NCI-H82 treated with DMSO at 0.1 percent for 48 hours (cell line): ENCODE measurements at regions not wholly inside any gene's neighbourhood (a gene's known extent, or its start where the extent isn't known, plus 50 kb on each side); places are given as distances from the start of the nearest gene placed in this dataset.
"Not testable (repeated sequence)": the region's sequence is repeated elsewhere in the genome, so short reads cannot be mapped to it uniquely, and the experiment has no call there.

Experiments
- DNase-seq: peaks from one replicate; lab custom pipeline; 2025; ENCODE audit not compliant: unreplicated experiment; lab: John Stamatoyannopoulos, UW

DNA sequence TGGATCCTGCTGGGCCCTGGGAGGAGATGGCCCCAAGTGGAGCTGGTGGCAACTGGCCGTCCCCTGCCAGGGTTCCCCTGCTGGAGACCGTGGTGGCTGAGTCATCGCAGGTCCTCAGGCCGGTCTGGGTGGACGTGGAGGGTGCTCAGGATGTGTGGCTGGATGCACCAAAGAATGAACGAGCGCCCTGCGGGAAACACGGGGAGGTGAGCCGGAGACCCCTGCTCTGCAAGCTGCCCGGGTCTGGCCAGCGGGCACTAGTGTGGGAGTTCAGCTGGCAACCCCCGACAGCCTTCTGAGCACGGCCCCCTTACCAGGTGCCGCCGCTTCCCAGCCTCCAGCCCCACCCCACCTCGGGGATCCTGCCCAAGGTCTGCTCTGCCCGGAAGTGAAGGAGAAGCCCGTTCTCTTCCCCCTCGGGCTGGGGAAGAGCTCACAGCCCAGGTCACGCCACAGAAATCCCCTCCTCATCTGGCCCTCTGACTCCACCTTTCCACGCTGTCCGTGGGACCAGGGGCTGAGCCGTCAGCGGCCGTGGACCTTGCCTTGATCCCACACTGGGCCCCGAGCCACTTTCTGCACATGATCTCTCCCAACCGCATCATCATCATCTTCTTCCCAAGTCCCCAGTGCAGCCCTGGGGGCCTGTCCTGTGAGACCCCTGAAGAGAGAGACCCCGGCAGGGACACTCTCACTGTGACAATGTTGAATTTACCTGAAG lies 165.5 kb downstream of the KIF26A start:
- DNase-seq, result no peak

DNA sequence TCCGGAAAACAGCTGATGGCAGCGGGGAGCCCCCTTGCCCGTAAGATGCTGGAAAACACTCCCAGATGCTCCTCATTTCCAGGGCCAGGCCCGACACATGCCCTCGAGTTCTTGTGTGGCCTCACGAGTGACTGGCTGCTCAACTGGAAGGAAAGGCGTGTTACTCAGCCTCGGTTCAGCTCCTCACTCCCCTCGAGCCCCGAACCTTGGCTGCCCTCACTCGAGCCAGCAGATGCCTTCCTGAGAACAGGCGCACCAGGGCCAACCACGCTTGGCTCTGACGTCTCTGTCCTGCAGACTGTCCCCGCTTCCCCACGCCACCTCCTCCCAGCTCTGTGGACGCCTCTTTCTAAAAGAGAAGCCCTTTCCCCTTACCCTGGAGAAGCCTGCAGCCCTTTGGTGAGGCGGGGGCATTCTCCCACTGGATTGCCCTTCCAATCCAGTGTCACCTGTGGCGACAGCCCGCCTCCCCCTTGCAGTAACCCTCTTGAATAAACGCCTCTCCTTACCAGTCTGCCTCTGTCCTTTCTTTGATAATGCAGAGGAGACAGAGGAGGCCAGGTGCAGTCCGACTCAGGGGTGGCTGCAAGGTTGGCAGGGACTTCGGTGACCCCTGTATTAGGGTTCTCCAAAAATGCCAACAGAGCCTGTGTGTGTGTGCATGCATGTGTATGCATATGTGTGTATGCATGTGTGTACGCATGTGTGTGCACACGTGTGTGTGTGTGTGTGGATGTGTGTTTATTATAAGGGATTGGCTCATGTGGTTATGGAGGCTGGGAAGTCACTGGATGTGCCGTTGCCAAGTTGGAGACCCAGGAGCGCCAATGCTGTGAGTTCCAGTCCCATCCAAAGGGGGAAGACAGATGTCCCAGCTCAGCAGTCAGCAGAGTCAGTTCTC lies 166.3 kb downstream of the KIF26A start:
- no peak for DNase-seq

DNA sequence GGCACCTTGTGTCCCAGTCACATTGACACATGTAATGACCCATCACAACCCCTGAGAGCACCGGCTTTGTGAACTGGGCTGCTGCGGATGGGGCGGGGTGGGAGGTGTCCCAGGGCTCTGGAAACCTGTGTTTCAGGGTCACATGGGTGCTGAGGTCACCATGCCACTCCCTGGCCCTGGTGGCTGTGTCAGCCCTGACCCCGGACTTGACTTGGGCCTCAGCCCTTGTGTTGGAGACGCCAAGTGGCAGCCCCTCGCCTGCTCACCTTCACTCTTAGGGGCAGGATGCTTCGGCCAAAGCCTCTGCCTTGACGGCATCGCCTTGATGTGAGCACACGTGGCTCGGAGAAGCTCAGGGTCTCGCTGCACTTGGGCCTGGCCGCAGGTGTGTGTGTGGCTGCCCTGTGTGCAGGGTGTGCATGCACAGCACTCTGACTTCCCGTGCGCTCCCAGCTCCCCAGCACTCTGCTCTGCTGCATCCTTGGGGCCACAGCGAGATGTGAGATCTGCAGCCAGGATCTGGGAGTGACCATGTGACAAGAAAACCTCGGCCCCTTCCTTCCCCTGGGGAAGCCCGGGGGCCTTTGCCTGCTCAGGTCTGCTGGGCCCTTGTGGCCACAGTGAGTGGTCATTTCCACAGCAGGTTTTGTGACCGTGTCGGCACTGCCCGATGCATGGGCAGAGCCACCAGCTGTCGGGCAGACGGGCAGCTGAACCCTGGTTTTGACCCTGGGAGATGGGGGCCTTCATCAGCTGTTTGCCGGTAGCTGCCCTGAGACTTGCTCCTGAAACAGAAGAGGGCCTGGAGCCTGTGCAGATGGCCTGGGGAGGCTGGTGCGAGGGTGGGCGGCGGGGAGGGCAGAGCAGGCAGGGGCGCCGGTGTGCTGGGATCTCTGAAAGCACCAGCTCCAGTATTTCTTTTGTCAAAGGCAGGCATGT lies 167.4 kb downstream of the KIF26A start:
- DNase-seq, result no peak

DNA sequence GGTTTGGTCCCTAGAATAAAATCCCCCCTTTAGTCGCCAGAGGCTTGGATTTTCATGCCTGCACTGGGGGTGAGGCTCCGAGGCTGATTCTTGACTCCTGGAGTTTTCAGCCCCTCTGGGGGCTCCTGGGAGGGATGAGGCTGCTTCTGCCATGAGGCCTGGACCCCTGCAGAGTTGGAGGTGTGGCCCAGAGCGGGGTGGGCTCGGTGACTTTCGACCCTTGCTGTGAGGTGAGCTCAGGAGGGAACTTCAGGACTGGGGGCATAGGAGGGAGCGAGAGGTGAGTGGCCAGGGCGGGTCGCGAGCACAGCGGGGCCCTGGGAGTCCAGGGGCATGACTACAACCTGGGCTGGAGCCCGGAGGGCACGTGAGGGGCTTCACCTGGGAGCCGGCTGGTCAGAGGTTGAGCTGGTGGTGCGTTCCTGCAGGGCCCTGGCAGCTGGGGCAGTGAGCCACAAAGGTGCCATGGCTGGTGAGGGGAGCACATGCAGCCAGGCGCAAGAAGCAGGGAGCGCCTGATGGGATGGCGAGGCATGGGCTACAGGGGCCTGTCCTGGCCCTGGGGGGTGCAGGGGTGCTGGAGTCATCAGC lies 168.2 kb downstream of the KIF26A start:
- DNase-seq, result no peak

DNA sequence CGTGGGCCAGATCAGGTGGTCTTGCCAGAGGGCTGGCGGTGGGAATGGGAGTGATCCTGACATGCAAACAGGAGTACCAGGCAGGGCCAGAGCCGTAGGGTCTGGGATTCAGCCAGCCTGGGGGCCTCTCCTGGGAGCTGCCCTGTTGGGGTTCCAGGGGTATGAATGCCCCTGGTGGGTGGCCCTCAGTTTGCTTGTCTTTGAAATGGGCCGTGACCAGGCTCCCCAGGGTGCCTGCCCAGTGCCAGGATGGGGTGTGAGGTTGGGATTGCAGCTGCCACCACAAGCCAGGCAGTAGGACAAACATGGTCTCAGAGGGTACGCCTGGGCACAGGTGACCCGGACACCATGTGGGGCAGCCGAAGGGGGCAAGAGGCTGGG lies 168.8 kb downstream of the KIF26A start:
- DNase-seq, result no peak

DNA sequence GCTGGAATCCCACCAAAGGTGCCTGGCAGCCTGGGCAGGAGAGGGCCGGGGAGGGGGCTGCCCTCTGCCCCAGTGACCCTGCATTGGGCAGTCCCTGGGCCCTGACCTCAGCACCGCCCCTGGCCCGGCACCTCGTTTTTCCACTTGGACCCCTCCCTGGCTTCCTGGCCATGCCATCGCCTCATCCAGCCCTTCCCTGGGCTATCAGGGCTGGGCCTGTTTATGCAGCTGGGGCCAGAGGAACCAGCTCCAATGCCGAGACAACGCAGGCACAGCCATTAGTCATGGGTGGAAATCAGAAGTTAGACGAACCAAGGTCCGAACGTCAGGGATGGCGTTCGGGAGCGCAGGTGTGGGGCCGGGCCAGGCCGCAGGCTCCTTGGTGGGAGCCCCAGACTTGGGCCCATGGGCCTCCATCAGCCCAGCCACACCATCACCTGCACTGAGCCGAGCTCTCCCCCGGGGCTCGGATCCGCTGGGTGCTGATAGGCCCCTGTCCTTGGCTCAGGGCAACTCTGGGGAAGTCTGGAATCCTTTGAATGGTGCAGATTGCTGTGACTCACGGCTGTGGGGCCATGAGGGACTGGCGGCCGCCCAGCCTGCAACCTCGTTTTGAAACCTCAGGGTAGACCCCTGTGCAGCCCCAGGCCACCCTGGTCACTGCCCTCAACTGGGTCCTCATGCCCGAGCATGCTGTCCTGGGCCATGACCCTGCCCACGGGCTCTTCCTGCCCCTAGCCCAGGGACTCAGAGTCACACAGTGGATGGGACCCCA lies 169.4 kb downstream of the KIF26A start:
- DNase-seq, result no peak

DNA sequence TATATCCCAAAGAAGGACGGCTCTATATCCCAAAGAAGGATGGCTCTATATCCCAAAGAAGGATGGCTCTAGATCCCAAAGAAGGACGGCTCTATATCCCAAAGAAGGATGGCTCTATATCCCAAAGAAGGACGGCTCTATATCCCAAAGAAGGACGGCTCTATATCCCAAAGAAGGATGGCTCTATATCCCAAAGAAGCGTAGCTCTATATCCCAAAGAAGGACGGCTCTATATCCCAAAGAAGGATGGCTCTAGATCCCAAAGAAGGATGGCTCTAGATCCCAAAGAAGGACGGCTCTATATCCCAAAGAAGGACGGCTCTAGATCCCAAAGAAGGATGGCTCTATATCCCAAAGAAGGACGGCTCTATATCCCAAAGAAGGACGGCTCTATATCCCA lies 170.1 kb downstream of the KIF26A start:
- DNase-seq, result not testable (repeated sequence)

DNA sequence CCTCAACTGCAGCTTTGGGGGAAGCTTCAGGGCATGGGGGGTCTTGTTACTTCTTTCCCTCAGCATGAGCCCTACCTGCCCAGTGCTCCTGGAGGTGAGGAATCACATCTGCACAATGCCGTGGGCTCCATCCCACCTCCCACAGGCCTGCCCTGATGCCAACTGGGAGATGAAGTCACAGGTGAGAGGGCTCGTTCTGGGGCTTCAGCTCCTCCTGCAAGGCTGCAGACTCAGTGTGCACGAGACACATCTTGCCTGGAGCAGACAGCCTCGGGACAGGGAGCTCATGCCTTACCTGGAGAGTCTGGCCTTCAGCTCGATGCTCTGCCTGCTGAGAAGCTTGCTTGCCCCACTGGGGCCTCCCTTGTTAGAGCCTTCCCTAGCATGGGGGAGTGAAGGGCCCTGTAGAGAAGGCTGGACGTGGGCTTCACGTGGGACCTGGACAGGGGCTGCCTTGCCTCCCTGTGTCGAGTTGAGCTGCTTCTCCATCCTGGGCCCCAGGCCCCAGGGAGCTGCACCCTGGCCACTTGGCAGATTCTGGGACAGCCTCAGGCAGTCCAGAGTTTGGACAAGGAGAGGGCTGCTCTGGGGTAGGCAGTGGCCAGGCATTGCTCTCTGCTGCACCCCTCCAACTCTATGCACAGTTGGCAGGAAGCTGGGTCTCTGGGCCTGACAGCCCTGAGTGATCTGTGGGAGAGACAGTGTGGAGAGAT lies 171.4 kb downstream of the KIF26A start:
- DNase-seq, result no peak

DNA sequence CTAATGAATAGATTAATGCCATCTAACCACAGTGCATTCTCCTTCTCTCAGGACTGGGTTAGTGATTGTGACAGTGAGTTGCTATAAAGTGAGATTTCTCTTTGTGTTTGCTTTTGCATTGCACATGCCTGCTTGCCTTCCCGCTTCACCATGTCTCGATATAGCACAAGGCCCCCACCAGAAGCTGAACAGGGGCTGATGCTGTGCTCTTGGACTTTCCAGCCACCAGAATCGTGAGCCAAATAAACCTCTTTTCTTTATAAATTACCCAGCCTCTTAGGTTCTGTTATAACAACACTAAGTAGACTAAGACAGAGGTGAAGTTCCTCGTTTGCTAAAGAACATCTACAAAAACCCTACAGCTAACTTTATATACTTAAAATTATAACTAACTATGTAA lies 173.0 kb downstream of the KIF26A start:
- no peak for DNase-seq

DNA sequence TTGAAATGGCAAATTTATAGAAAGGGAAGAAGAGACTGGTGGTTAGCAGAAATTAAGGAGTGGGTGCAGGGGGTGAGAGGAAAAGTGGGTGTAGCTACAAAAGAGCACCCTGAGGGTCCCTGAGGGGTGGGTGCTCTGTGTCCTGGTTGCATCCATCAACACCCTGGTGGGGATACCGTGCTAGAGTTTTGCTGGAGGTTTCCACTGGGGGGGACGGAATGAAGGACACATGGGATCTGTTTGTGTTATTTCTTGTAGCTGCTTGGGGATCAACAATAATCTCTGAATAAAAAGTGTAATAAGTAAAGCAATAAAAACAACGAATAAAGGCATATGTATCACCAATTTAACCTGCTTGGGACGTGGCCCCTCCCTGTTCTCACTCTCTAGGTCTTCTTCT lies 175.3 kb downstream of the KIF26A start:
- DNase-seq, result no peak

DNA sequence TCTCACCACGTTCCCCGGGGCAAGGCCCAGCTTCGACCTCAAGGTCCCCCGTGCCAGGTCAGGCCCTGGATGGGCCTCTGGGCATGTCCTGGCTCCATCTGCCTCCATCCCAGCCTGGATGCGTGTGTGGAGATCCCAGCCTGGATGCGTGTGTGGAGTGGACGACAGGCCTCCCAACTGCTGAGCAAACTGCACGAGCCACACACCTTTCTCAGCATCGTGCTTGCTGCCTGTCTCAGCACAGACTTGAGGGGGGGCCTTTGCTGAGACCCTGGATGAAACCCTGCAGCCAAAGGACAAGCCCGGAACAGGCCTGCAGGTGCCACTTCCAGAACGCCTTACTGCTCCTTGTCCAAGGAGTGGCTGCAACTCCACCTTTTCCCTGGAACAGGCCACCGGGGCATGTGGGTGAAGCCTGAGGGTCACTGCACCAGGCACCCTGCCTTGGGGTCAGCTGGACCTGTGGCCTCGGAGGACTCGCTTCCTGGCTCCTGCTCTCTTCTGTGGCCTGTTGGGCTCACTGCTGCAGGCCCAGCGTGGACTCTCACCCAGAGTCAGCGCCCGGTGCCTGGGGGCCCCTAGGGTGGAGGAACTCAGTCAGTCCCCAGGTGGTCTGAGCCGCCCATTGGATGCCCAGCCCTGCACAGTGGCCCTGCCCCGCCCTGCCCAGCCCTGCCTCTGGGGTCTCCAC lies 176.0 kb downstream of the KIF26A start:
- no peak for DNase-seq

DNA sequence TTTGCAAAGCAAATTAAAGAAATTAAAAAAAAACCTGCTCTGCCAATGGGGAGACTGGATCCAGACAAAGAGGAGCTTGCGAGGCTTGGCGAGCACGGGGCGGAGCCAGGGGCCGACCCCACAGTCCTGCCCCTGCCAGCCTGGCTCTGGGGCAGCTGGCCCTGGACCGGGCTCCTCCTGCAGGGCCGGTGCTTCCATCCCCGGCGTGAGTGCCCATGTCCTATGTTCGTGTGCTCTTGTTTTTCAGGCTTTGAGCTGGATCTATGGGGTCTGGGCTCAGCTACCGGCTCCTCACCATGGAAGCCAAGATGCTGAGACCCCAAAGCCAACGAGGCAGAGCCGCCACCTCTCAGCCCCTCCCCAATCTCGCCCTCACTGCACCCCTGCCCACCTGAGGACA lies 176.8 kb downstream of the KIF26A start:
- DNase-seq, result no peak

DNA sequence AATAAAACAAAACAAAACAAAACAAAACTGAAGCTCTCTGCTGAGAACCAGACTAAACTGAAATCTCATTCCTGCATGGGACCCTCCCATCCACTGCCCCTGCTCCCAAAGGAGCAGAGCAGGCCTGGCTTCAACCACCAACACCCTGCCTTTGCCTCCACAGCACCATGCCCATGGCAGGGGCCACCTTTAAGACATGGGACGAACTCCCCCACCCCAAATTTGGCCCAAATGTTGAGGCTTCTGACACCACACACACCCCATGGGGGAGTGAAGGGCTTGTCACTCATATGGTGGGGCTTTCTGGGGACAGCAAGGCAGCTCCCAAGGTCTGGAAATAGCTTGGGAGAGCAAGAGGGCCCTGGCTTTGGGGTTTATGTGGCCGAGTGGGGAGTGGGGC lies 177.2 kb downstream of the KIF26A start:
- no peak for DNase-seq

DNA sequence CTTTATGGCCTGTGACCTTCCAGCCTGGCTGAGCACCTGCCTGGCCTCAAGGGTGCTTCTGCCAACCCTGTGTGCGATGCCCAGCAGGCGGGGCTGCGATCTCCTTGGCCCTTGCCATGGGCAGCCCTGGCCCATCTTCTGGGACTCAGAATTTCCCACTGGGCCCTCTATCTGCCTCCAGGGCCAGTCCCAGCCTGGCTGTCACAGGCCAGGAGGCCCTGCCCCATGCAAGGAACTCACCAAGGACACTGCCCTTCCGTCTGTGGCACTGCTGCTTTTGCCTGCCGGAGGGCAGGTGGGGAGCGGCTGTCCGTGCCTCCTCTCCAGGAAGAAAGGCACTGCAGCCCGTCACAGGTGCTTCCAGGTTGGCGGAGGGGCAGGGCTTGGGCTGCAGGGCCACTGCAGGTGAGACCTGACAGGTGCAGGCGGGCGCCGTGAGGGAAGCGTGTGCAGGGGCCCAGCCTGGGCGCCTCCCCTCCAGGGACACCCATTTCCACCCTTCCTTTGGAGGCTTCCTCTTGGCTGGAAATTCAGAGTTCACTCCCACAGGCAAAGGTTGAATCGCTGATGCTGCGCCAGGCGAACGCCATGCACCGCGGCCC lies 177.8 kb downstream of the KIF26A start:
- DNase-seq, result no peak

DNA sequence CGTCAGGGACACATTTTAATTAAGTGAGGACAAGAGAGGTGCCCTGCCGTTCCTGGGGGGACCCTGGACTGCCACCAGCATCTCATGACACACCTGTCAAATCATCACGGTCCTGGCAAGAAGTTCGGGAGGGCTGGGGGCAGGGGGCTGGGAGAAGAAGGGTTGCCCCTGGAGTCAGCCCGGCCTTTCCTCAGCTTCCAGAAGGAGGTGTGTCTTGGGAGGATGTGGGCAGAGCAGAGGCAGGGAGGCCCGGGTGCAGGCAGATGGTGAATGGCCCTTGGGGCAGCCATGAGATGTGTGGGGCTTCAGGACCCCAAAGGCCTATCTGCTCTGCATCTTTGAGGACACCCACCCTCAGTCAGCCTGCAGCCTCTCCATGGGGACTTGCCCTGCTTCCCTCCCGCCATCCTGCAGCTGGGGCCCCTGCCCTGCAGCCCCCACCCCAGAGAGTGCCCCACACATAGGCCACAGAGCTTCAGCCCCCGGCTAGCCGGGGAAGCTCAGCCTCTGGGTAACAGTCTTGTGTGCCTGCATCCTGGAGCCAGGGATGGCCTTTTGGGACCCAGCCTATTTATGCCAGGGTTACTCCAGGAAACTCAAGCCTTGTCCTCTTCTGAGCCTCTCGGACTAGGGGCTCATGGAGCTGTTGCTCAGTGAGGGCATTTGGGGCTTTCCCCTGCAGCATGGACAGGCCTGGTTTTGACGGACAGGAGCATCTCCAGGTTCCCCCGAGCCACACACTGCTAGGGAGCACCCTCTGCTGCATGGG lies 178.5 kb downstream of the KIF26A start:
- no peak for DNase-seq

DNA sequence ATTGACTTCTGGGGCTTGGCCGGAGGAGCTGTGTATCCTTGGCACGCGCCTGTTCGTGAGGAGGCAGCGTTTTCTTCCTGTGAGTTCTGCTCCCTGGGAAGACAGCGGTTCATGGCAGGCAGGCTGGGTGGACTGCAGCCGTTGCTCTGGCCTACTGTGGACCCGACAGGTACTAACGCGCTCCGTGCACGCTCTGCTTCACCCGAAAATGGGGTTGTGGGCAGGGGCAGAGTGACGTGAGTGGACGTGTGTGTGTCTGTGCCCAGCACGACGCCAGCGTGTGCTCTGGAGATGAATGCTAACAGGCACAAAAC lies 179.1 kb downstream of the KIF26A start:
- no peak for DNase-seq

DNA sequence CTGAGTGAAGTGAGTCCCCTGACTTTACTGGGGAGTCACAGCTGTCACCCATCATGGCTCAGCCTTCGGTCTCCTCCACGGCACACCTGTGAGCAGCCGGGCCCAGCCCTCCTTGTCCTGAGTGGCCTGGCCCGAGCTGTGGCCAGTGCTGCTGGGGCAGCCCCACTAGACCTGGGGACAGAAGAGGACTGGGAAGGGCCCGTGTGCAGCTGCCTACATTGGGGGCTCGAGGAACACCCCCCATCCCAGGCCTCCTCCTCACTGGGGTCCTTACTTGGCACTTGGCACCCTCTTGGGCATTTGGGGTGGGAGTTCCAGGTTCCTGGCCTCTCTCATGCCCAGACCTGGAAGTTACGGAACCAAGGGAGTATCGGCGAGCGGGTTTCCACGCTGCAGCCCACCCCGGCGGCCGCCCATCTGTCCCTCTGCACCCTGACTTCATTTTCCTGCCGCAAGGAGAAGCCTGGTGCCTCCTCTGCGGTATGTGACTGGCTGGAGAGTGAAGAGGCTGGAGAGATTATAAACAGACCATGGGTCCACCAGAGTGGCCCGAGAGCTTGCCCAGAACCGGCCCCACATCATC lies 179.7 kb downstream of the KIF26A start:
- DNase-seq, result no peak
